GM21737 (cell line): ENCODE measurements at regions not wholly inside any gene's neighbourhood (a gene's known extent, or its start where the extent isn't known, plus 50 kb on each side); places are given as distances from the start of the nearest gene placed in this dataset.

Experiments
- ATAC-seq: cut with Tn5 transposase; IDR thresholded peaks from one replicate; pipeline ENCODE4 v1.9.1; 2021; ENCODE audit warnings: mild to moderate bottlenecking, moderate library complexity; ENCODE audit not compliant: unreplicated experiment

DNA sequence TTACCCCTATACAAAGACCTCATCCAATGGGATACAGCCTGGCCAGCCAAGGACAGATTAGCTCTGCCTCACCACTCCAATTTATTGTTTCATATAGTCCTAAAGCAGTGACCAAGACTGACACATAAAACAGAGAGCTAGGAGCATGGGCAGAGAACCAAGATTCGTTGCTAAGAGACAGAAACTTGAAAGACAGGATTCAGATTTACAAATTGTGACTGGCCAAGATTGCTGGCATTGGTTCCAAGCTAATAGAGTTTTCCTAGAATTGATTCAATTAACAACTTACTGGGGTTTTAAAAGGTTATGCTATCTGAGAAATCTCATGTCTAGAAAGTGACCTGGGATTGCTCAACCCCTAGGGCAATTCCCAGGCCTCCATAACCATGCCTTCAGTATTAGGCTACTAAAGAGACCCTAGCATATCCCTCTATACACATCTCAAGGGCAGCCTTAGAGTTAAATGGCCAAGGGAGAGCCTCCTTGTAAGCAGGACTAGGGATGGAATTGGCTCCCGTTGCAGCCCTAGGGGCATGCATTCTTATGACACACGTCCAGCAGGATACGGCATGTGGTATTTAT lies 75.6 kb downstream of the ICOS start:
- ATAC-seq = no peak

DNA sequence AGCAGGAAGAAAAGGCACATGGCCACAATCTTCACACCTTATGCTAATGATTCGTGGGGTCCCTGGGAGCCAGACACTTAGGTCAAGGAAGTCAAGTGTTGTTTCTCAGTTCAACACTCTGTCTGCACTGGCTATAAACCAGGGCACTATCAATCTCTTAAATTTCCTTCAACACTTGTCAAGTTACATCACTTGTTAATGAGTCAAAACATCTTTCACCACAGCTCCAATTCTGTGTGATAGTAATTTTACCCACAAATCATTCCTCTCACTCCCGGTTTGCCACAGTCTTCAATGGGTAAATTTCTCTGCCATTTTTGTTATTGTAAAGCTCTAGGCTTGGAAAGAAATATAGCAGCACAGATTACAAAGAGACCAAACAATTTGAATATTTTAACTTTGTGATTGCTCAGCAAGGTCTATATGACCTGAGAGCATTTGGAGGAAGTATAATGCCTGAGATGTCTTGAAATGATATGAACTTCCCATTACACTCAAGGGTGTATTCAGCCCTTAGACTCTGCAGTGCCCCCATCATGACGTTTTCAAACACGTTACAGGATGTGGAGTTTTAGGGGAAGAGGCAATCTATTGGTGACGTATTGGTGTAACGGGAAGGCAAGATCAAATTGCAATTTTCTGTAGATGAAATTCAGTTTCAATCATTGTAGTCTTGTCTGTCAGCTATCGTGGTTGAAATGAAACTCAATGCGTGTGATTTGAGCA lies 78.7 kb downstream of the ICOS start:
- ATAC-seq = no peak

DNA sequence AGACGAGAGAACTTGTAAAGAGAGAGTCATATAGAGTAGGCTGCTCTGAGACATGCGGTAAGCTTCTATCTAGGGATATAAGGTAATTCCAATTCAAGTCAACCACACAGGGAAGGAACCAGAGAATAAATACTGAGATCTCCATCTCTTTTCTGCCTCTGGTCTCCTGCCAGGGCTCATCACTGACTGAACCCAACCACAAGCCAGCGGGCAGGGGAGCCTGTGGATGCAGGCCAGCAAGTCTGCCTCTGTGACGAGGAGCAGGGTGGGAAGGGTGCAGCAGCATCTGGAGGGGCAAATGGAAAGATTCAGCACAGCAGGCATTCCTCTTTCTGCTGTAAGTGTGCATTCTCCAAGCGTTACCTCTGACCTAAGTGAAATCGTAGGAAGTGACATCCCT lies 82.2 kb downstream of the ICOS start:
- ATAC-seq = no peak

DNA sequence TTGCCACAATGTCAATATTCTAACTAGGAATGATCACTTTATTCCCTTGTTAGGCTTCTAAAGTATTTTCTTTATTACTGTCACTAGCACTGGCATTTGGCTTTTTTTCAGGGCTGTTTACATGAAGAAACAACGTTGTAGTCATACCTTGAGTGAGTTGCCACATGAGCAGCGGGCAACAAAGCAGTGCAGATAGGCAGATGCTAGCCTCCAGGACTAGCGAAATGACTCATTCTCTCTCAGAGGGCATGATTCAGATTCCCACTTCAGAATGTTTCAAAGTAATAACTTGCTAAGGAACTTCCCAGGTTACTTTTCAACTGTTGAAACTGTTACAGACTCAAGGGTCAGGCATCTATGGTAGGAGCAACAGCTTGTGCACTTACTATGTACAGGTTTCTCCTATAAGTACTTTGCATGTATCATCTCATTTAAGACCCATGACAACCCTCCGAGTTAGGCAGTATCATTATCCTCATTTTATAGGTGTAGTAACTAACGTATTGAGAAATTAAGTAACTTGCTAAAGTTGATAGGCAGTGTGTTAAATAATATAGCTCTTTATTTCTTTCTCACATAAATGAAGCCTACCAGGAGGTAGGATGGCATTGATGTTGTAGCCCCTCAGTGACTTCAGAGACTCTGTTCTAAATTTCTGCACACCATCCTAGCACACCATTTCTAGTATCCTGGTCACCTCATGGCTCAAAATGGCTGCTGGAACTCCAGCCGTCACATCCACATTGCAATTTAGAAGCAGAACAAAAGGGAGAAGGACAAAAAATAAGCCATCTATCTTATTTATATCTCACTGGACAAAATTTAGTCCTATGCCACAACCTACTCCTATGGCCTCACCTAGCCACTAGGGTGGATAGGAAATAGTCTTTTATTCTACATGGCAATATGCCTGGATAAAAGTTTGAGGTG lies 83.3 kb downstream of the ICOS start:
- peak; percentile 62 for ATAC-seq

DNA sequence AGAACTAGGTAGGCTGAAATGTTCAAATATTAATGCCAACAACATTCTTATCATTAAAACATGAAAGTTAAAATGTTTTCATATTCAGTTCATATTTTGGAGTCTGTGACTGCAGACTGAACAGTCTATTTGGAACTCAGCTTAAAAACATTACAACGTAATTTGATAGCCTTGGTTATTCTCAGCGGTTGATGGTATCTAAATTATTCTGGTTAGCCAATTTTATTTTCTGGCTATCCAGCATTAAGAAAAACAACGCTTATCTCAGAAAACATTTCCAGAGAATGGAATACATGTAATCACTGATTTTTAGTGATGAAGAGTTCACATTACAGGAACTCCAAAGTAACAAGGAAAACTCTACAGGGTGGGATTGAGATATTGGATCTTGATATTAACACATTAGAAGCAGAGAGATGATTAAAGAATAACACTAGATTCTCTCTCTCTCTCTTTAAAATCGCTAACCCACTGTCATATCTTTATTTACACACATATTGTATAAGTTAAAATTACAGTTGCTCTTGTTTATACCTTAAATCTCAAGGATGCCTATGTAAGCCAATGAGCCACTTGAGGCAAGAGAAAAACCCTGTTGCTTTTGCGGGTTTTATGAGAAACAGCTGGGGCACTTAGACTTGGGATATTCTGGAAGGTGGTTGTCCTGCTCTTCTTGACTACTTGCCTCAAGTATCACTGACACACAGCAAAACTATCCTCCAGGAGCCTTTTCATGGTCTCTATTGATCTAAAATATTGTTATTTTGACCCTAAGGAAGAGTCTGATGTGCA lies 84.9 kb downstream of the ICOS start:
- no peak for ATAC-seq

DNA sequence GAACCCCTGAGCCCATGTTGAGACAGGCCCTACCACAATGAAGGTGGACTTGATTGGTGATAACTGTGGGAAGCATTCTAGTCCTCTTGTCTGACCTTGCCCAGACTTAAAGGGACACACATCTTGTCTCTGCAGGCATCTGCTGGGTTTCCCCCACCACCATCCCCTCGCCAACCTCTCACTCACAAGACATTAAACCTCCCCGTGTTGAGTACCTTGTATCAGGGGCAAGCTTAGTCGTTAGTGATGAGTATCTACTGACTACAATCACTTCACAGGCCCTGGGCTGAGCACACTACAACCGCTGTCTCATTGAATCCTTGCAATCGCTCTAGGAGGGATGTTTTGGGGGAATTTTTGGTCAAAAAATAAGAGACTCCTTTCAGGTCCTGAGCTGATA lies 86.0 kb downstream of the ICOS start:
- no peak for ATAC-seq

DNA sequence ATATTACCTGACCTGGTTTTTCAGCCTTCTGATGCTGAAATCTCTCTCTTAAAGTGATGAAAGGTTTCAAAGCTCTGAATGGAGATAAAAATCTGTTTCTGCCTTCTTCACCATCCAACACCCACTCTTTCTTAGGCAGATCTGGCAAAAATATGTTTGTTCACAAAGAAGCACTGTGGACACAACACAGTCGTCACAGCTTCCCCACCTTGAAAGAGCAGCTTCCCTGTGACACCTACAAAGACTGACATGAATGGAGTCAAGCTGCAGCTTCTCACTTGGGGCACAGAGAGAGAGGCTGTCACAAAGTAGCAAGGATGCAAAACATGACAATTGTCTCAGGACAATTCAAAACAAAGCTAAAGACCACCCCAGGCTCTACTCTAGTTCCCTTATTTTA lies 86.5 kb downstream of the ICOS start:
- ATAC-seq = no peak

DNA sequence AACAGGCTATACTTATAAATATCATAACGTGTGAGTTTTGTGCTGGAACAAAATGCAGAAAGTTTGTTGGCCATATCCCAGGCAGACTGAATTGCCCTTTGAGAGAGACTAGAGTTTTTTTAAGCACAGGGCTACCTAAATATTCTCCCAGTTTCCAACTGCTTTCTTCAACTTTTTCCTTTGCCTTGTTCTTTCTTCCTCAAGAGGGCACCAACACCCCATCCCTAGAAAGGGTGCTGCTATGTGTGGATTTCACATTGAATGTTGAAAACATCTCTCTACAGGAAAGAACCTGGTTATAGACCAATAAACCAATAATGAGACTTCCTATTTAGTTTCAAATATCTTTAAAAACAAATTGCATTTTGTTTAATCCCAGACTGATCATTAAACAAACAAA lies 87.9 kb downstream of the ICOS start:
- no peak for ATAC-seq

DNA sequence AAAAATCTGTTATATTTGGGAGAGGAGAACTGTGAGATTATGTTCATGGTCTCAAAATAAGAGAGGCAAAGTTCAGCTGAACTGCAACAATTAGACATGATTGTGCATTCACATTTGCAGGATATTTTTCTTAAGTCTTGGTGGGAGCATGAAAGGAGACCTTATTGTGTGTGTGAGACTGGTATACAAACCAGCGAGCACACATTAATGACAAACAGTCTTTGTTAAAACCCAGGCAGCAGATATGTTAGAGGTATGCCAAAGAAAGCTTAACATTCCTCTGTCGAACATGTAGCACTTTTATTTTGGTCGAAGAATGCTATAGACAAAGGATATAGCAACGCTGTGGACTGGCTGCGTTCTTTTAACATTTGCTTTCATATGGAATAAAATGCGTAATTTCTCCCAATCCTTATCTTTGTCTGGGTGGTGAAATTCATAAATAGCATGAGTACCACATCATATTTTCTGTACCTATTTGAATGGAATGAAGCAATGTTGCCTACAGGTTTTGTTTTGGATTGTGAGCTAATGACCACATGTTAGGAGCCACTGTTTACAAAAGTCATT lies 88.4 kb downstream of the ICOS start:
- ATAC-seq = no peak

DNA sequence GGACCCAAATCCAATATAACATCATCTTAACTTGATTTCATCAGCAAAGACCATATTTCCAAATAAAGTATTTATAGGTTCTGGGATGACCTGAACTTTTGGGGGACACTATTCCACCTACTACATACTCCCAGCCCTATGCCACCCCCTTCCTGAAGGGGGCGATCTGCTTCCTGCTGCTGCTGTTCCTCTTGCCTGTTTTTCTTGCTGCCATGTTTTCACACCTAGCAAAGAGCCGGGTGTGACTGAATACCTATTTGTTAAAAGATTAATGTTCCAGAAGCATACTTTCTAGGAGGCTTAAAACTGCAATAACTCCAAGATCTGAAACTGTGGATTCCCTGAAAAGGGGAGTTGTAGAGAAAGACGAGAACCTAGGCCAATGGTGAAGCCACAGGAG lies 89.7 kb downstream of the ICOS start:
- no peak for ATAC-seq

DNA sequence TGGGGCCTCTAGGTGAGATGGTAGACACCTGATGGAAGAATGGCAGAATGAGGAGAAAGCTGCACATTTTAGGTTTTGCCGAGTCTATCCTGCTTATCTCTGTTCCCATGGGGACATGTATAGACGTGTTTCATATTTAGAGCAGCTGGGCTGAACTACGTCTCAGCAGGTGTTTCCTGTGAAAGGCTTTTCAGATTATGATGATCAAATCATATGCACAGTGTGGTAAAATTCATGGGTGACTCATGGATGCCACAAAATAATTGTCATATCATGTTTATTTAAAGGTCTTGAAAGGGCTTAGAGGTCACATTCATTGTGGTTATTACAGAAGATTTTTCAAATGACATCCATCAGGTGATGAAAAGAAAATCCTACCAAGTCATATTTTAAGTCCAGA lies 90.5 kb downstream of the ICOS start:
- peak; percentile 92 for ATAC-seq

DNA sequence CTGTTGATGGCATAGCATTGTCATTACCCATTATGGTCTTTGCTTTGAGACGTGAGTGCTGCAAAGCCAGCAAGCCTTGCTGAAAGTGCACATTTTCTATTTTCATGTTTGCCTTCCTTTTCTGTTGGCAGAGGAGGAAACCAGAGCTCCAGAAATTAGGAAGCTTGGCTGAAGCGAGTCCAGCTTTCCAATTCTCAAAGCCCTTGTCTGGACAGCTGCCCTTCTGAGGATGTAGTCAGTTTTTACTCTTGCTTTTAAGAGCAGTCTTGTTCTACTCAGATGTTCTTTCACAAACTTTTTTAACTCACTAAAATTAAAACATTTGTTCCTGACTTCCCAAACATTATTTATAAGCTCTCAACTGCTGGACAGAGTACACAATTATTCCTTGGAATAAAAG lies 93.8 kb downstream of the ICOS start:
- no peak for ATAC-seq

DNA sequence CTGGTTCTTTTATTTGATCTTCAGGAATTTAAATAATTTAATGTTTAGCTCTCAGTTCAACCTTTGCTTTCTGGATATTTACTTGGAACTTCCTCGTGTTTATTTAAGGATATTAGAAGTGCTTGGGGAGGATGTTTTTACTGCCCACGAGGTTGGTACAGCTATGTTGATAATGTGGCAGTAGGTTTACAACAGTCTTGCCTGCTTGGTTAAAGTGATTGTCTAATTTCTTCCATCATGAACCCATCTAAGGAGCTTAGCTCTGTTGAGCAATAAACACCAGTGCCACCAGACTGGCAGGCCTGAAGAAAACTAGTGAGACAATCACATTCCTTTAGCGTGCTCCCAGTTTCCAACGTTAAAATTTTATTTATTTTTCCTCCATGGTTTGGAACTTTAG lies 94.5 kb downstream of the ICOS start:
- no peak for ATAC-seq

DNA sequence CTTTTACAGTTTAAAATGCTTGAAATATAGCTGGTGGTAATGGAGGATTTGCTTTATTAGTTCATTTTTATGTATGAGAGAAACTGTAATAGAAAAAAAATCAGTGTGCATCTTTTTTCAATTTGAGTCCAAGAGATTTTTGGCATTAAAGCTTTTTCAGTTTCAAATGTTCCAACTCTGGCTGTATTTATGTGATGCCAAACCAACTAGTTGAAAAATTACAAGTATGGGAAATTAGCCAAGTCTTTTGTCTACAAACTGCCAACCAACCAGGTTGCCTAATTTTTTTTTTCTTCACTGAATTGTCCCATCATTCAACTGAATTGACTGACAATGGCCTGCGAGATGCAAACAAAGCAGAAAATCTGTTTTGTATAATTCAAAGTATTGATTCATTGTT lies 95.7 kb downstream of the ICOS start:
- no peak for ATAC-seq

DNA sequence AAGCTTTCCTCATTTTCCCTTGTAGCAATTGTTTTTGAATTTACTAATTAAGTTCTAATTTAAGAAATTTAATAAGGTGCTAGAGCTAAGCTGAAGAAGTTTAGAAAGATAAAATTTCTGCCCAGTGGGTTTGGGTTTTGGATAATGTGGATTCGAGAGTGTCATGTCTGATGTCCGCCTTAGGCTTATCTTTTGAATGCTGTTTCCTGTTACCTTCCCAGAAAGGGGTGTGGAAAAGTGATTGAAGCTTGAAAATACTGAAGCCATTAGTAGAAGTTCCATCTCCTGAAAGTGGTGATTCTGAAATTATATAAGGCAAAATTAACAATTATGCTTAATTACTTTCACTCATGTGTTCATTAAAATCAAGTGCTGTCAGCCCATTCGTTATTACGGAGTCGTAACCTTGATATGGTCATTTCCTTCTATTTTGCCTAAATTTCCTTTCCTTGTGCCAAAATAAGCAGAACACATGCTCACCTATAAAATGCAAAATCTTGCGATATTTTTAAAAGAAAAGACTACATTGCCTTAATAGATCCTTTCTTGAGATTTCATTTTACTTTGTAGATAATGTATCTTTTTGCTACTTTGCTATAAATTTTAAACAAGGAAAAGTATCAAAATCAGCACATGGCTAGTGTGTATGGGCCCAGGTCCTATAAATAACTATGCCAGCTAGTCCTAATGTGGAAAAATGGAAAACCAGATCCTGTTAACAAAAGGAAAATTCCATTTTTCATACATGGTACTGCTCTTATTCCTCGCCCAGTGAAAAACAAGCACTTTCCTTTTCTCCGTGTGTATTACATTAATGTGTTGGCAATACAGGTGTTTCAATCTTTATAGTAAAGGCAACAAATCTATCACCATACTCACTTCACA lies 97.3 kb downstream of the ICOS start:
- no peak for ATAC-seq

DNA sequence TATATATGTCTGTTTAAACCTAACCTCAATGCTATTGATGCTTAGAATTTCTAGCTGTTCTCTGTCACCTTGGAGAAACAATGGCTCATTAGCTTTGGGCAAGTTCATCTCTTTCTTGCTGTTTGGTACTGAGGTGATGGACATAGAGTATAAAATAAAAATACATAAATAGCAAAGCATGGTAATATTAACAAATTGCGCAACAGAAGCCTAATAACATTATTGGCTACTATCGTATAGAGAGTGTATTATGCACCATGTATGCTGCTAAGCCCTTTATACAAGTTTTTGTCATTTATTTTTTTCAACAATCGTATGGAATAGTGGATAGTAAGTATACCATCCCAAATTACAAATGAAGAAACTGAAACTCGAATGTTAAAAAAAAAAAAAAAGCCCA lies 100.1 kb downstream of the ICOS start:
- no peak for ATAC-seq

DNA sequence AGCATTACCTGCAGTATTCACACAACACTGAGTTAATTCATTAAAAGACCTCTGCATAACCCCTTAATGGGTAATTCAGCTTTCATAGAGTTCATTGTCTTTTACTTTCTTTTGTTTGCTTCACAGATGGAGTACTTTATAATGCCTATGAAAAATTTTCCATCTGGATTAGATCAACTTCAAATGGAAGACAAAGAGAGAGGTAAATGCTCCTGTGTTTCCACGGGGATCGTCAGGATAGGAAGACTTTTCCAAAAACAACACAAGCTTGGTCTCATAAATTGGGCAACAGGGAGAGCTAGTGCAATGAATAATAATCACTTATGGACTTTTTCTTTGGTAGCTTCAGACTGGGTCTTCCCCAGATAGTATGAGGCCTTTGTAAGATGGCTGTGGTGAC lies 100.7 kb downstream of the ICOS start:
- ATAC-seq = no peak

DNA sequence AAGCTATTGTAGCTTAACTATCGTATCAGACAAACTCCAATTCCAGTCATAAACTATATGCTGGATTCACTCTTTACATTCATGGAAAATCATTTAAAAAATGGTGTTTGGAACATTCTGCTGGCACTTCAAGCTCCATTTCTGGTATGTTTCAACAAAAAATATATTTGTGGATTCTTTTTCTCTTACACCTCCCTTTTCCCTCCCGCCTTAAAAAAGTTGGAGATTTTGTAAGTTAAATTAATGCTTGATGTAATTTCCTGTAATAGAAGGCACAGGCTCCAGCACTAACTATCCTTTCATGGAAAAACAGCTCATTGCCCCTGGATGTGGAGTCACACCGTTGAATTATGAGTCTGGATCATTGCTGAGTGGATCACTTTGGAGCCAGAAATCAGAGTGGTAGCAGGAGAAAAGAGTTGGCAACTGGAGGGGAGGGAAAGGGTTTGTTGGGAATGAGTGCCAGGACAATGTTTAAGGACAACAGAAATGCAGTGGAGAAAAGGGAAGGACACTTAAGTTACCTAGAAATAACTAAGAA lies 102.8 kb downstream of the ICOS start:
- no peak for ATAC-seq

DNA sequence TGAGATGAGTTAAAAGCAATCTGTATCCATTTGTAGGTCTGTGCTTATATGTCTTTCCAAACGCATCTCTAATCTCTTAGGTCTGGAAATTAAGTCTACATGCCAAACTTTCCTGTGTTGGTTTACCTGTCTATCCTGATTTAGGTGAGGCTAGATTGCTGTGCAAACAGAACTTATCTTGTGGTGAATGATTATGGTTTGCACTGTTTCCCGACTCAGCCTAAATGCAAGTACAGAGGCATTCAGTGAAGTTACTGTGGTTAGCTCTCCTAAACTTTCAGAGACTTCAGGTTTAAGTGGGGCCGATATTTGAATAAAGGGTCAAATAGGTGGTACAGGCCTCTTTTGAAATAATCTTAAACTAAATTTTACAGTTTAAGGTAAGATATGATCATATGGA lies 103.5 kb downstream of the ICOS start:
- no peak for ATAC-seq

DNA sequence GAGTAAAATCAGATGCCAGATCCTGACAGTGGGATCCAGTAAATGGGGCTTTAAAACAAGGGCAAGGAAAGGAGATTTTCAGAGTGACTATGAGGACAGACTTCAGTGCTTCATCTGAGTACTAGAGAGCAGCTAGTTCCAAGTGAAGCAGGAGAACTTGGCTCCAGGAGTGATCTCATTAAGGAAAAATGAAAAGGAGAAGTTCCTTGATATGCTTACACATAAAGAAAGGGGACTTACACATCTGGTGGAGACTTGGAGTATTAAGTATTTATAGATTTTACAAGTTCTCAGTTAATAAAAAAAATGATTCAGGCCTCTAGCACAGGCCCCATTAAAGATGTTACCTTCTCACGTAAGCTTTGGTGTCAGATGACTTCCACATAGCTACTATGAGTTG lies 105.8 kb downstream of the ICOS start:
- ATAC-seq = no peak
